OCI-M2 (cell line): ENCODE measurements at regions not wholly inside any gene's neighbourhood (a gene's known extent, or its start where the extent isn't known, plus 50 kb on each side); places are given as distances from the start of the nearest gene placed in this dataset.

Experiments
- DNase-seq: peaks from one replicate; lab custom pipeline; 2025; ENCODE audit not compliant: unreplicated experiment; lab: John Stamatoyannopoulos, UW

DNA sequence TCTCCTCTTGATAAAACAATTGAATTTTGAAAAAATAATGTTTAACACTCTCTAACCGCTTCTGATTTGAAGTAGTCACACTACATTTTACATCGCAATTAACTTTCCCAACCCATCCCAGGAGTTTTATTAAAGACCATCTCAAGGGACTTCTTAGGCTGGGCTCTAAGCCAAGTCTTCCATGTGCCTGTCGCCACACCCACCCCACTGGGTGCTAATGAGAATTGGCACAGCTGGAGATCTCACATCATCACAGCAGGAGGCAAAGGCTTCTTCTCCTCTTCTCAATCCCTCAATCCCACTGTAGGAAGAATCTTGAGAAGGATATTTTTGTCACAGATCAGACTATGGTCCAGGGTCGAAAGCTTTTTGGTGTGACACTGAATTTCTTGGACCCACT is 328.9 kb downstream of the NUF2 start:
- DNase-seq, result no peak

DNA sequence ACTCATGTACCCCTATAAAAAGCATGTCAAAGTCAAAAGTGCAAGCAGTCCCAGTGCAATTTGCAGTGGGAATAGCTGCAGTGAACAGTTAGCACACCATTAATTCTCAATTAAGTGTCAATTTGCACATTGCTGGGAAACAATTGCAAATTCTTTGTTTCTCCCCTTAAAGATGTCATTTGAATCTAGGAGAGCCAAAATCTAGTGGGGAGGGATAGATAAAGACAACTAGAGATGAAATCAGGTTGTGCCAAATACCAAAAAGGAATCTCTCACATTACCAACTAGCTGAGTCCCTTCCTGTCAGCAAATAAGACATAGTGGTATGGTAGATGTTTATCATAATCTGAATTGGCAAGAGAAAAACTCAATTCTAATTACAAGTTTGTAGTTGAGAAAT is 330.7 kb downstream of the NUF2 start:
- DNase-seq, result no peak

DNA sequence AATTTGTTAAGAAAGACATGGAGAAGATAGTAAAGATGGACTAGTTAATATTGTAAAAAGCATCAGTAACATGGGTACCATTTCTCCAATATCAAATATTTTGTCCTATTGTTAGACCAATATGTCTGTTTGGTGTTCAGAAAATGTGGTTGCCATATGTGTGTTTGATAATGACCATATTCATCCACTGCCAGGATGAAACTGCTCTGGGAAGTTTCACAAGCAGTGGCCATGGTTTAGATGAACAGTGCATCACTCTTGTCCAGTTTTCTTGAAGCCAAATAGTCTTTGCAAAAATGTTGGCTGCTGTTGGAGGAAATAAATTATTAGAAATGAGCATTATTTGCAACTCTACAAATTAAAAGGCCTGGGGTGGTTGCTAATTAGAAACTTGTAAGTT is 333.8 kb downstream of the NUF2 start:
- no peak for DNase-seq

DNA sequence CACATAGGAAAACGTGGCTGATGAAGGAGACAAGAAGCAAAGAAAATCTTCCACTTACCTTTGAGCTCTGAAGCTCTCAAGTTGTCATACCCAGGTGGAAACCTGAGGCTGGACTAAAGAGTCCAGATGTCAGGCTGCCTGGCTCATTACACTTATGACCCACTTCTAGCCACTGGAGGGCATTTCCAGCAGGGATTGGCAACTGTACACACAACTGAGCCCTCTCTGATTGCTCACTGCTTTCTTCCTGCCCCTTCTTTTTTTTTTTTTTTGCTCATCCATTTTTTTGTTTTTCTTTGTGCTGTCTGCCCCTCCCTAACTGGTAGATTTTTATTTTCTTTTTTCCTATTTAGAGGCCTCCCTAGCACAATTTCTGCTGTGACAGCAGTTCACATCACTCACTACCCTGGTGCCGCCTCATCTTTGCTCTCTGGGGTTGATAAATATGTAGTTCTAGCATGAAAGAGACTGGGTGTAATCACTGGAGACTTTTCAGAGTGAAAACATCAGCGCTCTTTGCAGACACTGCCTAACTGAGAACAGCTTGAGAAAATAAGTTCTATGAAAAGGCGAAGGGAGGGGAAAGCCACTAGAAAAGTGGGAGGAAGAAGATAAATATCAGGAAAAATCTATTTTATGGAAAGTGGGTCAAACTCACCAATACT is 334.5 kb downstream of the NUF2 start:
- DNase-seq, result no peak

DNA sequence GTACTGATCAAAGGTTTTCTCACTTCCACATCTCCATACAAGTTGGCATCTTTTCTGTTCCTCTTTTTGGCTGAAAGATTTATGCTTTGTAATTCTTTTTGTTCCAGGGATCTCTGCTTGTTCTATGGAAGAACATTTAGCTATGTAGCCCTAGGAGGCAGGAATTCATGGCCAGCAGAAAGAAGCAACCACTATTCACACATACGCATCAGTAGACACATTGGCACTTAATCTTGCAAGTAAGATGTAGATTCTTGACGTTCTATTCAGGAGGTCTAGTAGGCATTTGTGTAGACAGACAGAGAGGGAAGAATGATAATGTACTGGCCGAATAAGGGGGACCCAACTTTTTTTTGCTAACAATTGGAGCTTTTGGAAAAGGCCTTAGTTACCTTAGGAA is 336.0 kb downstream of the NUF2 start:
- DNase-seq, result no peak

DNA sequence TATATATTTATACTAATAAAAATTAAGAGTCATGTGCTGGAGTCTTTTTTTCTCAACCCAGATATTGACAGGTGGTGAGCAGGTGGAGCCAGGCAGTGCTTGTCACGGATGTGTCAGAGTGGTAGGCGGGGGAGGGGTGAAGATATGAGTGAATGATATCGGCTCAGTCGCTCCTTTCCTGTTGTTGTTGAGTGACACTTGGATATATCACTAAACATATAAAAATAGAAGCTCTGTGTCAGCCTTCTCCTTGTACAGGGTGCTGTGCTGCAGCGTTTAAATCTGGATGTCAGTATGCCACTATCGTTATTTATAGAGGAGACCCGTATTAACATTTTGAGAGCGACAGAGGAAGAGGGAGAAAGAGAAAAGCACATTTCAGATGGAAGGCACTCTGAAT is 339.6 kb downstream of the NUF2 start:
- no peak for DNase-seq

DNA sequence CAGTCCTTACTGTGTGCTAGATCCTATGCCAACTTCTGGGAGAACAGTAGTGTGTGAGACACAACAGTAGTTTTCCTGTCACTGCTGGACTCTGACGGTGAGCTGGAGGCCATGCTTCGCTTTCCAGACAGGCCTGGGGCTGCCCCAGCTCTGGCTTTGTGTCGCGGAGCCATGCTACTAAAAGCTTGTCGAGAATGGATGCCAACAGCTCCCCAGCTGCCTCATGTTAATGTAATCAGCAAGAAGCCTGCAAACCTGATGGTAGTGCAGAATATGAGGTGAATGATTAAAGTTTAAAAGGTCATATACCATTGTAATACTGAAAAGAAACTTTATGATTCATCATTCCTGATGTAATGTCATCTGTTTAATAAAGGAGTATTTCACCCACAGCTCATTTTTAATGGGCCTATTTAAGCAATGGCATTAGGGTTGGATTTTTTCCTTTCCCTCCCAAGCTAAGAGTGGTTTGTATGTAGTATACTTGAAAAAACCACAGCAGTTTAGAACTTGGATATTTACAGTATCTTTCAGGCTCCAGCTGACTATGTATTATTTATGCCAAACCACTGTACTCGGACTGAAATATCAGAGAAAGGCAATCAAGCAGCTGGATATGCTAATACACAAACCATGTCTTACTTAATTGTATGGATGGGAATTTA is 343.0 kb downstream of the NUF2 start:
- no peak for DNase-seq

DNA sequence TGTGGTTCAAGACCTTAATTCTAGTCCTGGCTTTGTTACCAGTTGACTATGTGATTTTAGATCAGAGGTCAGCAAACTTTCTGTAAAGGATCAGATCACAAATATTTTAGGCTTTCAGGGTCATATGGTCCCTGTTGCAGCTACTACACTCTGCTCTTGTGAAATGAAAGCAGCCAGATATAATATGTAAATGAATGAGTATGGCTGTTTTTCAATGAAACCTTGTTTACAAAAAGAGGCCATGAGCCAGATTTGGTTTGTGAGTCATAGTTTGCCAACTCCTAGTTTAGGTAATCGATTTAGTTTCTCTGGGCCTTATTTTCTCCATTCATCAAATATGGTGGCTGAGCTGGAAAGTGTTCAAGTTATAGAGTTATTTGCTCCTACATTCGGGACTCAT is 346.7 kb downstream of the NUF2 start:
- no peak for DNase-seq

DNA sequence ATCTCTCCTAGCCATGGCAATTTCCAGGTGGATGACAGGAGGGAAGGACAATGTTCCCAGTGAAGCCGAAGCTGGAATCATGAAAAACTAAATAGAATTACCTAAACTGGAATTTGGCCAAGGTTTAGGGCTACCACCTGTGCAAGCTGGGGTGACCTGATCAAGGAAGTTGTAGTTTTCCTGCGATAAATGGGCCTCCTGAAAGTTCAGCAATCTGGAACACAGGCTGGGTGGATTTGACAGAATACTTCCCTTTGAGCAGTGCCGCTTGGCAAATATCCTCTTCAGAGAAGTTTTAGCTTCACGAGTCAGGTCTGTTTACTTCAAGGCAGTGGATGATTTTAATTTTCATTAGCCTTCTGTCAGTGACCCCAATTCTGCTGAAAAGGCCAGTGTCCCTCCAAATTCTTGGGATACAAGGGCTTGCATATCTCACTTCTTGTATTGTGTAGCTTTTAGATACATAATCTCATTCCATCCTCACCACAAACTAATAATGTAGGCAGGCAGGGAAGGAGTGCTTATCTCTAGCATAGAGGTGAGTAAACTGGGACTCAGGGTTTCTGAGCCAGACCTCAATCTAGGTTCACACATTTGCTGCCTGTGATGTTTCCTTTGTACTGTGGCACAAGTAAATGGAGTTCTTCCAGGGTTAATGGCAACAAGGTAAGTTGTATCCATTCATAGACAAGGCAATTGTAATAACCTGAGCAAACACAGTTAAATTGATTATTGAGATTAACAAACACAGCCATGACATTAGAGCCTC is 349.4 kb downstream of the NUF2 start:
- DNase-seq, result no peak

DNA sequence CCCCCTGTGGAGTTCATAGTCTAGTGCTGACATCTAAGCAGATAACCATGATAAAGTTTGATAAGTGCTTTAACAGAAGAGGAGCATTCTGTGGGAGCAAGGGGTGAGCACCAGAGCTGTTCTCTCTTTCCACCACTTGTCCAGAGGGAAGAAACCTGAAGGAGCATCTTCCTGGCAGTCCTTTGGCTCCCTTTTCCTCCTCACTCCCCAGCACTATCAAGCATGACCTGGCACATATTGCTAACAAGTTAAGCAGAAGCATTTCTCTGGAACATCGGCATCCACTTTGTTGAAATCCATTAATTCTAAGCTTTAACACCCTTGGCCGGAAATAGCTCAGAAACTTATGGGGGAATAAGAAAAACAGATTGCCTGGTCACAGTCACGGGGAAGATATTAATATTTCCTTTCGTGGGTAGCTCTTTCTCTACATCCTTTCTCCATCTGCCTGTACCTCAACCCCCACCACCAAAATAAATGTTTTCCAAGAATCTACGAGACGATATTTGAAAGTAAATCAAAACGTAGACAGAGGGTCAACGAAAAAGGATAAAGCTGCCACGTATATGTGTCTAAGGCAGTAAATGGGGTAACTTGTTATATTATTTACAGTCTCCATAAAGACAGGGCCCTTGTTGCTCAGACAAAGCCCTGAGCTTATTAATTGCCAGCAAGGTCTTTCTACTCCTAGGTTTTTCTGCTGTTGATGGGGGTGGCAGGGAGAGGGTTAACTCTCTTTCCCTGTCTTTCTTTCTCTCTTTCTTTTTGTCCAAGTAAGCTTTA is 351.4 kb downstream of the NUF2 start:
- DNase-seq, result no peak

DNA sequence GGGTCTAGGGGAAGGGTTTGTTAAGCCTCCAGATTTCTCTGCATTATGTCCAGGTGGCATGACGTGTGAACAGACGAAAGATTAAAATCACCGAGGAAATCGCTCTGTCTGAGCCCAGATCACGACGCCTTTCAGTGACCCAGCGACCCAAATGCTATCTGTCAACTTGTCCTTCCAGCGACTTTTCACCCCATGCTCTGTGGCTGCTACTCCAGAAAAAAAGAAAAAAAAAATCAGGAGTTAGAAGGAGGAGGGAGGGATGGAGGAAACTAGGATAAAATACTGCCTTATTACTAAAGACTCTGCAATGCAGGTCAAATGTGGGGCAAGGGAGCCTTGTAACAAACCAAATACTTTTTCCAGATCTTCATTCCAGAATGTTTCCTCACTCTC is 352.0 kb downstream of the NUF2 start:
- DNase-seq, result no peak

DNA sequence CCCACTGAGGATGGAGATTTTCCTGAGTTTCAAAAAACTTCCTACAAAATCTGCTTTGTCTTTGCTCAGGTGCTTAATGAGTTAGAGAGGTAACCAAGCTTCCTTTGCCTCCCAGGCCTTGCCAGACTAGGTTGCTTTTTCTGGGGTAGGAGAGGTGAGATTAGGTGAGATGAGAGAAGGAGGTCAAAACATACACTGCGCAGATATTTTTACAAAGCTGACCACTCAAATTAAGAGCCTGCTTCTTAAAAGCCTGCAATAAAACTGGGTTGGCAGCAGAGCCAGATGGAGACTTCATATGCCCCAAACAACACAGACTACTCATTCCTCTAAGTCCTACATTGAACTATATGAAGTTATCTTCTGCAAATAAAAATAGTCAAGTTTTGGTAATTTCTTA is 352.5 kb downstream of the NUF2 start:
- DNase-seq, result no peak

DNA sequence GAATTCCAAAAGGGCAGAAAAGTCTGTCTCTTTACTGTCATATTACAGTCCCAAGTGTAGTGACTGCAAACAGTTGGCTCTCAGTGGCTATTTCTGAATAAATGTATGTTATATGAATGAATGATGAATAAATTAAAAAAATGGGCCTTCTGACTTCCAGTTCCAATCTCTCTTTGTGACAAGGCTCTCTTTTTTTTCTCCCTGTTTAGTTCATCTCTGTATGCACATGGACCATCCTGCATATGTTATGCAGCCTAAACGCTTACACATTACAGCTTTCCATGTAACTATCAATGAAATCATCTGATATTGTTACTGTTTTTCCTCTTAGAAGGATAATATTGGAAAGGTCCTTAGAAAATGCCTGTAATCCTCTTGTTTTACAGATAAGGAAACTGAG is 363.0 kb downstream of the NUF2 start:
- DNase-seq, result no peak

DNA sequence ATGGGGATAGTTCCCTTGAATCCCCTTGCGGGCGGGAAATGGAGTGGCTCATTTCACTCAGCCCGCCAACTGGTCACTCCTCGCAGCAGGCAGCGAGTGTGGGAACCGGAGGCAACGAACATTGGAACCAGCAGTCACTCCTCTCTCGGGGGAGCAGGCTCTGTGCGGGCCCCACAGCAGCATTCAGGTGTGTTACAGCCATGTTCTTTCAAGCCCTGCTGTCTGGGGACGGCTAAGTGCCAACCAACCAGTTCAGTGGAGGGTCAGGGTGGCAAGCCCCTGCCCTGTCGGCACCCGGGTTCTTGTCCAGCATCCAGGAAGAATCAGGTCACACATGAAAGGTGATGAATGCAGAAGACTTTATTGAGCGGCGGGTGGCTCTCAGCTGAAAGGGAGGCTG is 370.5 kb downstream of the NUF2 start:
- DNase-seq, result no peak

DNA sequence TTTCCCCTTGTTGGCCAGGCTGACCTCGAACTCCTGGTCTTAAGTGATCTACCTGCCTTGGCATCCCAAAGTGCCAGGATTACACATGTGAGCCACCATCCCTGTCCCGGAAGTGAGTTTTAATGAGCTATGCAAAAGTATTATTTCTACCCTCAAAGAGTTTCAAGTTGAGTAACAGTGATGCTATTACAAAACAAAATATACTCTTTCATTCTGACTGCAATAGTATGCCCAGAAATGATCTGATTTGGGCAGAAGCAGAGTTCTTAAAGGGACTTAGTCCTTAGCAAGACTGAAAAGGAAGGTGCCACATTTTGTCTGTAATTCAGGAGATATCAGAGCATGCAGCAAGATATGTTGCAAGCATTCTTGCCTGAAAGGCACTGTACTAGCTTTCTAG is 375.4 kb downstream of the NUF2 start:
- no peak for DNase-seq

DNA sequence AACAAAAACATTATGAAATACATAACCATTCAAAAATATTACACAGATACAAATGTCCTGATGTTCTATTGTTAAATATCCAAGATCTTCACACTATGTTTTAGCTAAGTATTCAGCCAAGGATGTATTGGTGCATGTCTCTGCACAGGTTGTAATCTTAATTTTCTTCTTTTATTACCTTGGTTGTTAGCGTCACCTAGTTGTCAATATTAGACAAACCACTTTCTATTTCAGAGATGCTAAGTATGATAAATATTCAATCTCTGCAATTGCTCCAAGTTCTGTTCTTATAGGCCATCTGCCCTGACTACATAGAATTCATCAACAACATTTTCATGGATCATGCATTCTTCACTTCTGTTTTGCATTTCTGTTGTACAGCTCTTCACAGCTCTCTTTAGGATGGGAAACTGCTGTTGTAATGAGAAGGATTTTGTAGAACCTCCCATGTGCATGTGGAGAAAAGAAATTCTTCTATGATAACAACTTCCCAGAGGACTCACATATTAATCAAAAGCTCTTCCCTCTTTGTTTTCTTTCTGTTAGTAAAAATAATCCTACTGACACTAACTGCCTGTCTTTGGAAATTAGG is 380.1 kb downstream of the NUF2 start:
- DNase-seq, result no peak

DNA sequence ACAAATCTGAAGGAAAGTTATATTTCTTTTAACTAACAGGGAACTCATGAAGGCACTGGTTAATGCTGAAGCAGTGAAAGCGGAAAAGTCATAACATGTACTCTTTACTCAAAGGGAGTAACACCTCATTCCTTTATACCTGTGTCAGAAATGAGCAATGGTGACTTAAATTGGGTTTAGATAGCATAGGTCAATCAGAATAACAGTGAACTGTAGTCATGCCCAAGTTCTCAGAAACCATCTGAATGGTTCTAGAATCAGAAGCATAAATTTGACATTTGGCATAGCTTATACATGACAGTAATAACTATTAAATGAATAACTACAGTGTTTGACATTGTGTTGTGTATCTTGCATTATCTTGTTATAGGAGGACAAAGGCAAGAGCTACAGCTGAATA is 382.0 kb downstream of the NUF2 start:
- DNase-seq, result no peak

DNA sequence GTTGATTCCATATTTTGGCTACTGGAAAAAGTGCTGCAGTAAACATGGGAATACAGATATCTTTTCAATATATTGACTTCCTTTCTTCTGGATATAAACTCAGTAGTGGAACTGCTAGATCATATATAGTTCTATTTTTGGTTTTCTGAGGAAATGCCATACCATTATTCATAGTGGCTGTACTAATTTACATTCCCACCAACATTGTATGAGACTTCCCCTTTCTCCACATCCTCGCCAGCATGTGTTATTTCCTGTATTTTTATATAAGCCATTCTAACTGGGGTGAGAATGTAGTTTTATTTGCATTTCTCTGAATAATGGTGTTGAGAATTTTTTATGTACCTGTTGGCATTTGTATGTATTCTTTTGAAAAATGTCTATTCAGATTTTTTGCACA is 385.2 kb downstream of the NUF2 start:
- DNase-seq, result no peak

DNA sequence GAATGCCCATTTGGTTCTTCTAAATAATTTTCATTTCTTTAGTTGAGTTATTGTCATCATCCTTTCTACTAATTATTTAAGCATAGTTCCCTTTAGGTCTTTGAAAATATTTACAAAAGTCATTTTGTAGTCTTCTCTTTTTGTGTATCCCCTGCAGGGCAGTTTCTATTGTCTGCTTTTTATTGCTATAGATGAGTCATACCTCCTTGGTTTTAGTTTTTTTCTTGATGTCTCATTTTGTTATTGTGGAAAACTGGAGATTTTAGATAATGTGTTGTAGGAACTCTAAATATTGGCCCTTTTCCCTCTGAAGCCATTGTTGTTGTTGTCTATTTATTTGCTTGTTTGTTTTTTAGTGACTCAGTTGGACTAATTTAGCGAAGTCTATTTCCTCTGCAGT is 387.9 kb downstream of the NUF2 start:
- DNase-seq, result no peak

DNA sequence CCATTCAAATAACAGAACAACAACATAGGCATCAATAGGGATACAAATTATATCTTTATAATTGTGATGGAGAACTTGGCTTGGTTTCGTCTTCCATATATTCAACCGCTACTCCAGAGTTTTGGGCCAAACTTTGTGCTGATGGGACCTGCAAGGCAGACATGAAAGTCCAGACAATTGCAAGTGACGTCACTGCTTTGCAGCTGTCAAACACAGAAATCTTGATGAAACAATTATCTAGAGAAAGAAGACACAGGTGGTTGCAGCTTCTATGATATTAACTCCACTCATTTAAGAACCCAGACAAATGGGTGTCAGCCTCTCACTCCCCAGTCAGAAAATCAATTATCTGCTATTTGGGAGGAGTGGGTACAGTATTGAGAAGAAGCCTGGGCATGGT is 390.6 kb downstream of the NUF2 start:
- DNase-seq, result no peak

DNA sequence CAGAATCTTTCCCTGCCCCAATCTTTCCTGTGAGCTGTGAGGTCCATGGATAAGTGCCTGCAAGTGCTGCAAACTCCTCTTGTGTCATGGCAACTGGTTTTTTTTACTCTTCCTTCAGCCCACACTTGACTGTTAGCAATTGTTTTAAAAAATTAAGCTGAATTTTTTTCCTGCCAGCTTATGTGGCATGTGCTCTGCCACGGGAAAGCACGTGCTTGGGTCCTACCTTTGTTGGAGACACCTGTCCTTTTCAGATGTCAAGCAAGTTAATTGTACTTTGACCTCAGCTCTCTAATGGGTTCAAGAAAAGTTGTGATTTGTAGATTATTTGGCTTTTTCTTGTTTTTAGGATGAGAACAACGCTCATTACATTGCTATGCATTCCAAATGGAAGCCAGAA is 398.5 kb downstream of the NUF2 start:
- no peak for DNase-seq
